CD4-positive, alpha-beta T cell (primary cell): ENCODE measurements at regions not wholly inside any gene's neighbourhood (a gene's known extent, or its start where the extent isn't known, plus 50 kb on each side); places are given as distances from the start of the nearest gene placed in this dataset.

Source experiments
- ATAC-seq: fragments of 200-7000 bp; cut with Tn5 transposase; one replicate; pipeline ENCODE4 v1.10.0; 2022; ENCODE audit warnings: mild to moderate bottlenecking; ENCODE audit not compliant: poor library complexity
- CTCF ChIA-PET: fragments of 350-600 bp; sonication (Branson Sonifier 250); formaldehyde crosslinking; loops from one replicate; lab custom pipeline; 2021; ENCODE audit warnings: antibody characterized with exemption, inconsistent platforms; lab: Charles Lee
- POLR2A ChIA-PET: fragments of 350-600 bp; sonication (Branson Sonifier 250); formaldehyde crosslinking; loops from one replicate; lab custom pipeline; 2021; ENCODE audit warnings: antibody characterized with exemption, inconsistent platforms; lab: Charles Lee
- DNase-seq, 14 experiments: peaks; one replicate each; pipeline ENCODE4 v3.0.0-alpha.2; 2013 to 2020; ENCODE audit warnings: mixed read lengths in 2 of 14
- H3K27ac ChIP-seq, 2 donors: one replicate each; pipeline versions ENCODE4 v1.5.1 to v1.7.0; 2013; ENCODE audit warnings: low read length in 2 of 2, low read depth in 1 of 2, mild to moderate bottlenecking in 1 of 2
- H3K27me3 ChIP-seq, 2 experiments: 1 replicate in 1 of 2; 2 replicates in 1 of 2; pipeline versions ENCODE4 v1.6.1 to v1.7.0; 2013; ENCODE audit warnings: low read length in 2 of 2, control low read depth in 1 of 2, mild to moderate bottlenecking in 1 of 2, moderate library complexity in 1 of 2; ENCODE audit not compliant: insufficient read depth in 2 of 2, control insufficient read depth in 1 of 2
- H3K36me3 ChIP-seq: one replicate; pipeline ENCODE4 v1.6.1; 2013; ENCODE audit warnings: low read length, control low read depth; ENCODE audit not compliant: insufficient read depth
- H3K4me1 ChIP-seq: one replicate; pipeline ENCODE4 v1.6.1; 2013; ENCODE audit warnings: low read length, control low read depth; ENCODE audit not compliant: insufficient read depth
- H3K4me3 ChIP-seq: one replicate; pipeline ENCODE4 v1.5.1; 2013; ENCODE audit warnings: mild to moderate bottlenecking, low read length, moderate library complexity
- H3K9me3 ChIP-seq, 2 experiments: 1 replicate in 1 of 2; 2 replicates in 1 of 2; pipeline versions ENCODE4 v1.6.1 to v1.7.0; 2013; ENCODE audit warnings: low read length in 2 of 2, mild to moderate bottlenecking in 2 of 2, control low read depth in 1 of 2, moderate library complexity in 1 of 2; ENCODE audit not compliant: control insufficient read depth in 1 of 2, insufficient read depth in 1 of 2
- H3K27ac Mint-ChIP-seq: one replicate; pipeline ENCODE4 v1.8.0; 2020; ENCODE audit warnings: mixed read lengths
- H3K27me3 Mint-ChIP-seq: one replicate; pipeline ENCODE4 v1.8.0; 2021; ENCODE audit warnings: mixed read lengths
- H3K36me3 Mint-ChIP-seq: one replicate; pipeline ENCODE4 v1.8.0; 2021; ENCODE audit warnings: low read depth, mixed read lengths
- H3K4me1 Mint-ChIP-seq: one replicate; pipeline ENCODE4 v1.8.0; 2021; ENCODE audit warnings: low read depth, mixed read lengths
- H3K4me3 Mint-ChIP-seq: one replicate; pipeline ENCODE4 v1.8.0; 2020; ENCODE audit warnings: mild to moderate bottlenecking, mixed read lengths
- H3K9me3 Mint-ChIP-seq: one replicate; pipeline ENCODE4 v1.8.0; 2020; ENCODE audit warnings: mixed read lengths
- intact Hi-C, 2 experiments: fragments of 100-400 bp; cut with DNase I in 1 of 2; cut with micrococcal nuclease in 1 of 2; formaldehyde crosslinking; loops; one replicate each; pipeline versions ENCODE4 v1.15.1 to v1.9.0; 2023 to 2025; cut with DNase I, micrococcal nuclease
- TF ChIP-seq, protein P1 (sequence below): fragments of 200-600 bp; IDR thresholded peaks from one replicate; pipeline ENCODE4 v1.8.0; 2022; ENCODE audit warnings: antibody characterized with exemption, mild to moderate bottlenecking

DNA sequence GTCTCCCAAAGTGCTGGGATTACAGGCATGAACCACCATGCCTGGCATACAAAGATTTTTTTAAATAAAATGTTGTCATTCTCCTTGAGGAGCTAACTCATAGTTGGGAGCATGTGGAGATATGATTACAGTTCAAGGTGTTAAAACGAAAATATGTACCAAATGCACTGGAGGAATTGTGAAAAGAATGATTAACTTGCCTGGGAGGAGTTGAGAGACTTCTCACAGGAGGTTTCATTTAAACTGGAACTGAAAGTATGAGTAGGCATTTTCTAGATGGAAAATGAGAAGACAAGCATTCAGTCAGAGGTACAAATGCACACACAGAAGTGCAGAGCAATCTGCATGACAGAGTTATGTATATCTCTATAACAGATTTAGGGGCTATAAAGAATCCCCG is 126.6 kb upstream of the PDE1A start:
- H3K27ac Mint-ChIP-seq, result no peak overlapping the region
- Histone ChIP-seq H3K27ac (no peak overlapping the region), H3K4me3 (no peak overlapping the region), H3K27me3 (no peaks in the 10 kb centered on the region), H3K36me3 (no peaks in the 10 kb centered on the region), H3K4me1 (no peaks in the 10 kb centered on the region), H3K9me3 (peaks cover 0 to 4% of the 10 kb centered on the region in 2 experiments)
- peaks cover 11% of the 10 kb centered on the region for H3K27me3 Mint-ChIP-seq
- intact Hi-C loops, result no loop called here
- no peaks in the 10 kb centered on the region for H3K36me3 Mint-ChIP-seq
- H3K4me1 Mint-ChIP-seq, result no peaks in the 10 kb centered on the region
- TF ChIP-seq, protein P1, sequence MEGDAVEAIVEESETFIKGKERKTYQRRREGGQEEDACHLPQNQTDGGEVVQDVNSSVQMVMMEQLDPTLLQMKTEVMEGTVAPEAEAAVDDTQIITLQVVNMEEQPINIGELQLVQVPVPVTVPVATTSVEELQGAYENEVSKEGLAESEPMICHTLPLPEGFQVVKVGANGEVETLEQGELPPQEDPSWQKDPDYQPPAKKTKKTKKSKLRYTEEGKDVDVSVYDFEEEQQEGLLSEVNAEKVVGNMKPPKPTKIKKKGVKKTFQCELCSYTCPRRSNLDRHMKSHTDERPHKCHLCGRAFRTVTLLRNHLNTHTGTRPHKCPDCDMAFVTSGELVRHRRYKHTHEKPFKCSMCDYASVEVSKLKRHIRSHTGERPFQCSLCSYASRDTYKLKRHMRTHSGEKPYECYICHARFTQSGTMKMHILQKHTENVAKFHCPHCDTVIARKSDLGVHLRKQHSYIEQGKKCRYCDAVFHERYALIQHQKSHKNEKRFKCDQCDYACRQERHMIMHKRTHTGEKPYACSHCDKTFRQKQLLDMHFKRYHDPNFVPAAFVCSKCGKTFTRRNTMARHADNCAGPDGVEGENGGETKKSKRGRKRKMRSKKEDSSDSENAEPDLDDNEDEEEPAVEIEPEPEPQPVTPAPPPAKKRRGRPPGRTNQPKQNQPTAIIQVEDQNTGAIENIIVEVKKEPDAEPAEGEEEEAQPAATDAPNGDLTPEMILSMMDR, result no peak
- DNase-seq (no peak), ATAC-seq (no peak)
- peaks cover 1% of the 10 kb centered on the region for H3K9me3 Mint-ChIP-seq
- POLR2A ChIA-PET, result no interaction called here
- H3K4me3 Mint-ChIP-seq, result no peak overlapping the region
- CTCF ChIA-PET, result no interaction called here

DNA sequence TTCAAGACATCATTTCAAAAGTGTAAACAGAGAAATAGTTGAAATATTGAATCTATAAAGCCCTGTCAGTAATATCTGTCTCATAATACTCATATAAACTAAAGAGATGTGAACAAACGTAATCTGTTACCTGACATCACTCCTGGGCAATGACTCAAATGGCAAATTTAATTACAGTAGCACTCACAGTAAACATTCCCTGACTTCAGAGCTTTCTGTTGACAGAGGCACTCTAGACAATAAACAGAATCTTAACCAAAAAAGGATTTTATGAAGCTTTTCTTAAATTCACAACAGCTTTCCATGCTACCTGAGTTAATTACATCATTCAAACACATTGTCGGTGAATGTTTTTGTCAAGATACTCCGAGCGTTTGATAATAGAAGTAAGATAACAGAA is 128.1 kb upstream of the PDE1A start:
- Histone ChIP-seq H3K4me3 (no peak overlapping the region), H3K36me3 (no peaks in the 10 kb centered on the region), H3K27me3 (no peaks in the 10 kb centered on the region), H3K27ac (no peak overlapping the region), H3K4me1 (no peaks in the 10 kb centered on the region), H3K9me3 (peaks cover 0 to 4% of the 10 kb centered on the region in 2 experiments)
- Mint-ChIP-seq H3K9me3 (peaks cover 1% of the 10 kb centered on the region), H3K36me3 (no peaks in the 10 kb centered on the region), H3K27ac (no peak overlapping the region), H3K4me3 (no peak overlapping the region), H3K4me1 (no peaks in the 10 kb centered on the region), H3K27me3 (peaks cover 11% of the 10 kb centered on the region)
- ATAC-seq (no peak), DNase-seq (no peak)
- POLR2A ChIA-PET, result no interaction called here
- intact Hi-C loops, result no loop called here
- TF ChIP-seq, protein P1, result no peak
- CTCF ChIA-PET, result no interaction called here

DNA sequence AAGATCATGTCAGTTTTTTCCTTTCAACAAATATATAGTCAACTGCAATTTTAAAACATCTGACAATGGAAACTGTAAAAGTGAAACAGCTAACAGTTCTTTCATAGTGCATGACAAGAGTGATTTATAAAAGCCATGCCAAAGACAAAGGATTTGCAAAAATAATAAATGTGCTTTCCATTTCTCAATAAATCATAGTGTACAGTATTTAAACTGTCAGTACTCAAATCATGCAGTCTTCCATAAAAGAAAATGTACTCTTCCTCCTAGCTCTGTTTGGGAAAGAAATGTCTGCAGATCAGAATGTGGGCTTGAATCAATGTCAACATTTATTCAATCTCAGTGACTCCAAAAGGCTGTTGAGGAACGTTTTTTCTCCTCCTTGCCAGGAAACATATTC is 131.7 kb upstream of the PDE1A start:
- ATAC-seq, result no peak
- peaks cover 1% of the 10 kb centered on the region for H3K9me3 Mint-ChIP-seq
- DNase-seq, result no peak
- H3K4me1 Mint-ChIP-seq, result no peaks in the 10 kb centered on the region
- no peak overlapping the region for H3K4me3 ChIP-seq
- H3K9me3 ChIP-seq, result no peaks in the 10 kb centered on the region
- peaks cover 8% of the 10 kb centered on the region for H3K27me3 Mint-ChIP-seq
- H3K27ac Mint-ChIP-seq, result no peak overlapping the region
- POLR2A ChIA-PET, result no interaction called here
- H3K4me3 Mint-ChIP-seq, result no peak overlapping the region
- no peaks in the 10 kb centered on the region for H3K36me3 ChIP-seq
- no peaks in the 10 kb centered on the region for H3K27me3 ChIP-seq
- no peaks in the 10 kb centered on the region for H3K36me3 Mint-ChIP-seq
- intact Hi-C loops, result no loop called here
- no peak overlapping the region for H3K27ac ChIP-seq
- TF ChIP-seq, protein P1, result no peak
- CTCF ChIA-PET, result no interaction called here
- no peaks in the 10 kb centered on the region for H3K4me1 ChIP-seq
